ENCODE measurements at regions not wholly inside any gene's neighbourhood (a gene's known extent, or its start where the extent isn't known, plus 50 kb on each side); places are given as distances from the start of the nearest gene placed in this dataset.
"Not testable (repeated sequence)": the region's sequence is repeated elsewhere in the genome, so short reads cannot be mapped to it uniquely, and the experiment has no call there.

DNA sequence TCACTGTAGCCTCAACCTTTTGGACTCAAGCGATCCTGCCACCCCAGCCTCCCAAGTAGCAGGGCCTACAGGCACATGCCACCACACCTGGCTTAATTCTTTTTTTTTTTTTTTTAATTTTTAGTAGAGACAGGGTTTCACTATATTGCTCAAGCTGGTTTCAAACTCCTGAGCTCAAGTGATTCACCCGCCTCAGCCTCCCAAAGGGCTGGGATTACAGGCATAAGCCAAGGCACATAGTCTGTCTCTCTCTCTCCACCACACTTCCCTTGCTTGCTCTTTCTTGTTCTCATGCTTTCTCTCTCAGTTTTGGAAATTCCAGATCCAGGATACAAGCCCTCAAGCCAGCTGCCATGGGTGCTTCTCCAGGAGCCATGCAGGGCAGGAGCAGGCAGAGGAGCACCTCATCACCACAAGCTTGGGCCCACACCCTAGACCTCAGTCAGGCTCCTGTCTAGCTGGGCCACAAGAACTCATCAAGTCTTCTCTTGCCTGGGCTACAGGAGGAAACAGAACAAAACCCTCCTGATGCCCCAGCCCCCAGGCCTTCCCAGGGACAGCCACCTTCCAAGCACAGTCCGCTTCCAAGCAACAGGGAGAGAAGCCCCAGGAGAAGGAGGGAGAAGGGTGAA is 145.3 kb upstream of the LPP start:
- 88 to 97% (median 94%) methylated on average over 3 of the region's 3 CpGs for WGBS, 3 donors
- no peaks in the 10 kb centered on the region for H3K27me3 ChIP-seq
- H3K9me3 ChIP-seq = no peaks in the 10 kb centered on the region
- no peak overlapping the region for H3K27ac ChIP-seq
- H3K4me1 ChIP-seq (ENCODE audit: insufficient read depth) = no peaks in the 10 kb centered on the region
- H3K4me3 ChIP-seq = no peak overlapping the region
- no peak for TF ChIP-seq EP300 (IDR thresholded peaks at IDR 0.05)
- TF ChIP-seq, protein P1, sequence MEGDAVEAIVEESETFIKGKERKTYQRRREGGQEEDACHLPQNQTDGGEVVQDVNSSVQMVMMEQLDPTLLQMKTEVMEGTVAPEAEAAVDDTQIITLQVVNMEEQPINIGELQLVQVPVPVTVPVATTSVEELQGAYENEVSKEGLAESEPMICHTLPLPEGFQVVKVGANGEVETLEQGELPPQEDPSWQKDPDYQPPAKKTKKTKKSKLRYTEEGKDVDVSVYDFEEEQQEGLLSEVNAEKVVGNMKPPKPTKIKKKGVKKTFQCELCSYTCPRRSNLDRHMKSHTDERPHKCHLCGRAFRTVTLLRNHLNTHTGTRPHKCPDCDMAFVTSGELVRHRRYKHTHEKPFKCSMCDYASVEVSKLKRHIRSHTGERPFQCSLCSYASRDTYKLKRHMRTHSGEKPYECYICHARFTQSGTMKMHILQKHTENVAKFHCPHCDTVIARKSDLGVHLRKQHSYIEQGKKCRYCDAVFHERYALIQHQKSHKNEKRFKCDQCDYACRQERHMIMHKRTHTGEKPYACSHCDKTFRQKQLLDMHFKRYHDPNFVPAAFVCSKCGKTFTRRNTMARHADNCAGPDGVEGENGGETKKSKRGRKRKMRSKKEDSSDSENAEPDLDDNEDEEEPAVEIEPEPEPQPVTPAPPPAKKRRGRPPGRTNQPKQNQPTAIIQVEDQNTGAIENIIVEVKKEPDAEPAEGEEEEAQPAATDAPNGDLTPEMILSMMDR (IDR thresholded peaks at IDR 0.05) = no peak
- no peak for TF ChIP-seq POLR2A (IDR thresholded peaks at IDR 0.05)
- DNase-seq = no peak
- H3K36me3 ChIP-seq = no peaks in the 10 kb centered on the region
- intact Hi-C loops (cut with DNase I) = no loop called here

DNA sequence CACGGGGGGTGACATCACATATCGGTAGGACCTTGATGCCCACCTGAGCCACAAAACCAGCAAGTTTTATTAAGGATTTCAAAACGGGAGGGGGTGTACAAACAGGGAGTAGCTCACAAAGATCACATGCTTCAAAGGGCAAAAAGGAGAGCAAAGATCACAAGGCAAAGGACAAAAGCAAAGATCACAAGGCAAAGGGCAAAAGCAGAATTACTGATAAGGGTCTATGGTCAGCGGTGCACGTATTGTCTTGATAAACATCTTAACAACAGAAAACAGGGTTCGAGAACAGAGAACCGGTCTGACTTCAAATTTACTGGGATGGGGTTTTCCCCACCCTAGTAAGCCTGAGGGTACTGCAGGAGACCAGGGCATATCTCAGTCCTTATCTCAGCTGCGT is 143.5 kb upstream of the LPP start:
- TF ChIP-seq, protein P1 (IDR thresholded peaks at IDR 0.05) = no peak
- TF ChIP-seq POLR2A (IDR thresholded peaks at IDR 0.05) (no peak), EP300 (IDR thresholded peaks at IDR 0.05) (no peak)
- no peaks in the 10 kb centered on the region for H3K4me1 ChIP-seq (ENCODE audit: insufficient read depth)
- H3K27ac ChIP-seq = no peak overlapping the region
- intact Hi-C loops (cut with DNase I) = no loop called here
- no peaks in the 10 kb centered on the region for H3K36me3 ChIP-seq
- H3K4me3 ChIP-seq = no peak overlapping the region
- H3K9me3 ChIP-seq = no peaks in the 10 kb centered on the region
- H3K27me3 ChIP-seq = no peaks in the 10 kb centered on the region
- 75 to 92% (median 89%) methylated on average over 8 of the region's 8 CpGs for WGBS, 3 donors
- DNase-seq = no peak

DNA sequence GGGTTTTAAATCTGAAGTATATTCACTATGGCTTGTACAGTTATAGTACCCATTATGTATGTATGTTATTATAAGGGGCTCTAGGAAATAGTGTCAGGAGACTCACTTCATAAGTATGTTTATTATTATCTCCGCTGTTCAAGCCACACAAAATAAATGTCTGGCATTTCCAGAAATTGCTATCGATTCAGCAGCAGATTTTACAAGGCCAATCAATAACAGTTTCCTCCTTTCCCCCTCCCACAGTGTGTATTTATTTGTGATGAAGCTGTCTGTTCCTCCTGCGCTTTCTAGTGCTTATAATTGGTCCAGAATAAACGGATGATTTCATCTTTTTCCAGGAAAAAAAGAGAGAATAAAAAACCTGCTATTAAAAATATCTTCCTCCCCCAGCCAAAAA is 134.2 kb upstream of the LPP start:
- Histone ChIP-seq H3K9me3 (no peaks in the 10 kb centered on the region), H3K4me3 (no peak overlapping the region), H3K4me1 (ENCODE audit: insufficient read depth) (no peaks in the 10 kb centered on the region), H3K36me3 (no peaks in the 10 kb centered on the region), H3K27me3 (no peaks in the 10 kb centered on the region), H3K27ac (no peak overlapping the region)
- no peak for DNase-seq
- TF ChIP-seq, protein P1 (IDR thresholded peaks at IDR 0.05) = no peak
- TF ChIP-seq POLR2A (IDR thresholded peaks at IDR 0.05) (no peak), EP300 (IDR thresholded peaks at IDR 0.05) (no peak)
- 63 to 70% (median 66%) methylated on average over 4 of the region's 4 CpGs for WGBS, 3 donors
- intact Hi-C loops (cut with DNase I) = no loop called here

DNA sequence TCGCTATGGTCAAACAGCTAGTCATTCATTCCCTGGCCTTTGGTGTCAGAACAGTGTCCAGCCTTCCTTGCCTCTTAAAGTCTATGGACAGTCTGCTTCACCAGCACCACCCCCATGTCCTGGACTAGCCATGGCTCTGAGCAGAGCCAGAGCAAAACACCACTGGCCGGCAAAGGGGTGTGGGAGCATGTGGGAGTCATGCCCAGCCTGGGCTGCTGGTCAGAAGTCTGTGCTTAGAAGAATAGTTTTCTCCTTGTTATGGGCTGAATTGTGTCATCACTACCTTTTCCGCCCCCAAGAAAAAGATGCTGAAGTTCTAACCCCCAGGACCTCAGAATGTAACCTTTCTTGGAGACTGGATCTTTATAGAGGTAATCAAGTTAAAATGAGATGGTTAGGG is 132.9 kb upstream of the LPP start:
- H3K27ac ChIP-seq = no peak overlapping the region
- intact Hi-C loops (cut with DNase I) = no loop called here
- H3K9me3 ChIP-seq = no peaks in the 10 kb centered on the region
- no peak for DNase-seq
- no peaks in the 10 kb centered on the region for H3K4me1 ChIP-seq (ENCODE audit: insufficient read depth)
- H3K36me3 ChIP-seq = no peaks in the 10 kb centered on the region
- H3K4me3 ChIP-seq = no peak overlapping the region
- 62 to 77% (median 70%) methylated on average over 3 of the region's 3 CpGs for WGBS, 3 donors
- H3K27me3 ChIP-seq = no peaks in the 10 kb centered on the region
- no peak for TF ChIP-seq EP300 (IDR thresholded peaks at IDR 0.05)

DNA sequence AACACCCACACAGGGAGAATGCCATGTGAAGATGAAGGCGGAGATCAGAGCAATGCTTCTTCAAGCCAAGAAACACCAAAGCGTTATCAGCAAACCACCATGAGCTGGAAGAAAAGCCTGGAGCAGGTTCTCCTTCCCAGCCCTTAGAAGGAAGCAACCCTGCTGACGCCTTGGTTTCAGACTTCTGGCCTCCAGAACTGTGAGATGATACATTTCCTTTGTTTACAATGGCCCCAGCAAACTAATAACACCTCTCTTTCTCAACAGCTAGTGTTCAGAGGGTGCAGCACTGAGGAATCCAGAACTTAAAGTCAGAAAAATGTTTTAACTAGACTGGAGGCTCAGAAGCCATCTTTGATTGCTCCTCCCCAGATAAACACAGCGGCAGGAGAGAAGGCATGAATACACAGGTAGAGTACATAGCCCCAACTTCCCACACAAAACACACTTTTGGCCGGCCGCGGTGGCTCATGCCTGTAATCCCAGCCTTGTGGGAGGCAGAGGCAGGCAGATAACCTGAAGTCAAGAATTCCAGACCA is 132.4 kb upstream of the LPP start:
- Histone ChIP-seq H3K27me3 (no peaks in the 10 kb centered on the region), H3K36me3 (no peaks in the 10 kb centered on the region), H3K27ac (no peak overlapping the region), H3K9me3 (no peaks in the 10 kb centered on the region), H3K4me3 (no peak overlapping the region), H3K4me1 (ENCODE audit: insufficient read depth) (no peaks in the 10 kb centered on the region)
- WGBS, 3 donors = 32 to 51% (median 33%) methylated on average over 7 of the region's 7 CpGs
- DNase-seq = no peak
- intact Hi-C loops (cut with DNase I) = no loop called here
- no peak for TF ChIP-seq EP300 (IDR thresholded peaks at IDR 0.05)
- no peak for TF ChIP-seq POLR2A (IDR thresholded peaks at IDR 0.05)
- TF ChIP-seq, protein P1 (IDR thresholded peaks at IDR 0.05) = no peak

DNA sequence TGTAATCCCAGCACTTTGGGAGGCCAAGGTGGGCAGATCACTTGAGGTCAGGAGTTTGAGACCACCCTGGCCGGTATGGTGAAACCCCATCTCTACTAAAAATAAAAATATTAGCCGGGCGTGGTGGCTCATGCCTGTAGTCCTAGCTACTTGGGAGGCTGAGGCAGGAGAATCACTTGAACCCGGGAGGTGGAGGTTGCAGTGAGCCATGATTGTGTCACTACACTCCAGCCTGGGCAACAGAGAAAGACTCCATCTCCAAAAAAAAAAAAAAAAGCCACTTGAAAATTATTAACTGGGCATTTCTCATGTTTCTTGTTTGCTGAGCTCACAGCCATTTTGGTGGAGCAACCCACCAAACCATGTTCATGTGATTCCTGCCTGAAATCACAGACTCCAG is 131.1 kb upstream of the LPP start:
- DNase-seq; H3K4me1 ChIP-seq (ENCODE audit: insufficient read depth); H3K9me3 ChIP-seq; intact Hi-C loops (cut with DNase I); H3K4me3 ChIP-seq; H3K36me3 ChIP-seq; H3K27me3 ChIP-seq; H3K27ac ChIP-seq: not testable (repeated sequence)
- 81 to 94% (median 86%) methylated on average over 4 of the region's 4 CpGs for WGBS, 3 donors
